Thyroid gland (tissue), 4 donors: ENCODE measurements at regions not wholly inside any gene's neighbourhood (a gene's known extent, or its start where the extent isn't known, plus 50 kb on each side); places are given as distances from the start of the nearest gene placed in this dataset.

ENCODE experiments used
- CTCF ChIP-seq, 6 experiments: fragments of 200-600 bp in 3 of 6; fragments of 450-650 bp in 3 of 6; sonication (generic) in 3 of 6; IDR thresholded peaks; one replicate each; pipeline ENCODE4 v1.5.1; 2016 to 2019; ENCODE audit warnings: antibody characterized with exemption in 6 of 6, mild to moderate bottlenecking in 2 of 6, inconsistent platforms in 1 of 6, moderate library complexity in 1 of 6
- POLR2A ChIP-seq, 2 donors: fragments of 450-650 bp; IDR thresholded peaks; one replicate each; pipeline ENCODE4 v1.6.1; 2017; ENCODE audit warnings: antibody characterized with exemption in 2 of 2, mild to moderate bottlenecking in 2 of 2, moderate library complexity in 1 of 2

- no peak for TF ChIP-seq CTCF (IDR thresholded peaks at IDR 0.05)
- TF ChIP-seq POLR2A (IDR thresholded peaks at IDR 0.05), result no peak
Observed at GRCh38 chr1:233514946-233515391, 98.9 kb upstream of the KCNK1 start.
